ENCODE measurements at regions not wholly inside any gene's neighbourhood (a gene's known extent, or its start where the extent isn't known, plus 50 kb on each side); places are given as distances from the start of the nearest gene placed in this dataset.
"Not testable (repeated sequence)": the region's sequence is repeated elsewhere in the genome, so short reads cannot be mapped to it uniquely, and the experiment has no call there.

GRCh38 chr4:59536428-59536827, 1663.7 kb upstream of the ADGRL3 start:
- TF ChIP-seq CTCF (IDR thresholded peaks at IDR 0.05) (no peak), POLR2A (IDR thresholded peaks at IDR 0.05) (no peak)
- intact Hi-C loops (cut with DNase I; ENCODE audit: low total_unique reads), result no loop called here
- WGBS, 2 donors, result 82 to 83% methylated on average over 3 of the region's 3 CpGs
- DNase-seq (ENCODE audit: low spot score in 2 of 2), result no peak
- no peak overlapping the region for H3K4me3 ChIP-seq (ENCODE audit: low read depth, poor library complexity, severe bottlenecking)

- H3K4me3 ChIP-seq (ENCODE audit: low read depth, poor library complexity, severe bottlenecking), result no peak overlapping the region
- TF ChIP-seq CTCF (IDR thresholded peaks at IDR 0.05), result no peak
- TF ChIP-seq POLR2A (IDR thresholded peaks at IDR 0.05), result no peak
- no peak for DNase-seq (ENCODE audit: low spot score in 2 of 2)
- intact Hi-C loops (cut with DNase I; ENCODE audit: low total_unique reads), result no loop called here
- WGBS, 2 donors, result 53 to 63% methylated on average over 2 of the region's 2 CpGs
These were observed 1662.8 kb upstream of the ADGRL3 start for GRCh38 chr4:59537246-59537886.

- TF ChIP-seq CTCF (IDR thresholded peaks at IDR 0.05) (no peak), POLR2A (IDR thresholded peaks at IDR 0.05) (no peak)
- 90 to 93% methylated on average over 4 of the region's 4 CpGs for WGBS, 2 donors
- intact Hi-C loops (cut with DNase I; ENCODE audit: low total_unique reads), result no loop called here
- no peak overlapping the region for H3K4me3 ChIP-seq (ENCODE audit: low read depth, poor library complexity, severe bottlenecking)
- no peak for DNase-seq (ENCODE audit: low spot score in 2 of 2)
These were observed 1660.7 kb upstream of the ADGRL3 start for GRCh38 chr4:59539401-59539800.

GRCh38 chr4:59540311-59540710, 1659.8 kb upstream of the ADGRL3 start:
- DNase-seq (ENCODE audit: low spot score in 2 of 2), result no peak
- WGBS, 2 donors, result 75 to 79% methylated on average over 2 of the region's 2 CpGs
- intact Hi-C loops (cut with DNase I; ENCODE audit: low total_unique reads), result no loop called here
- H3K4me3 ChIP-seq (ENCODE audit: low read depth, poor library complexity, severe bottlenecking), result no peak overlapping the region
- TF ChIP-seq CTCF (IDR thresholded peaks at IDR 0.05) (no peak), POLR2A (IDR thresholded peaks at IDR 0.05) (no peak)

- intact Hi-C loops (cut with DNase I; ENCODE audit: low total_unique reads), result no loop called here
- DNase-seq (ENCODE audit: low spot score in 2 of 2), result no peak
- WGBS, 2 donors, result 24 to 33% methylated on average over 2 of the region's 2 CpGs
- TF ChIP-seq CTCF (IDR thresholded peaks at IDR 0.05), result no peak
- no peak for TF ChIP-seq POLR2A (IDR thresholded peaks at IDR 0.05)
- no peak overlapping the region for H3K4me3 ChIP-seq (ENCODE audit: low read depth, poor library complexity, severe bottlenecking)
These were observed 1646.9 kb upstream of the ADGRL3 start for GRCh38 chr4:59553063-59553720.

- no peak overlapping the region for H3K4me3 ChIP-seq (ENCODE audit: low read depth, poor library complexity, severe bottlenecking)
- WGBS, 2 donors, result 38 to 44% methylated on average over 2 of the region's 2 CpGs
- intact Hi-C loops (cut with DNase I; ENCODE audit: low total_unique reads), result no loop called here
- no peak for TF ChIP-seq CTCF (IDR thresholded peaks at IDR 0.05)
- no peak for TF ChIP-seq POLR2A (IDR thresholded peaks at IDR 0.05)
- DNase-seq (ENCODE audit: low spot score in 2 of 2), result no peak
These were observed 1646.4 kb upstream of the ADGRL3 start for GRCh38 chr4:59553721-59554091.

- WGBS, 2 donors, result 81 to 84% methylated on average over 2 of the region's 2 CpGs
- intact Hi-C loops (cut with DNase I; ENCODE audit: low total_unique reads); DNase-seq (ENCODE audit: low spot score in 2 of 2); H3K4me3 ChIP-seq (ENCODE audit: low read depth, poor library complexity, severe bottlenecking): not testable (repeated sequence)
These were observed 1643.9 kb upstream of the ADGRL3 start for GRCh38 chr4:59556191-59556590.

- intact Hi-C loops (cut with DNase I; ENCODE audit: low total_unique reads); DNase-seq (ENCODE audit: low spot score in 2 of 2); H3K4me3 ChIP-seq (ENCODE audit: low read depth, poor library complexity, severe bottlenecking): not testable (repeated sequence)
- 74 to 80% methylated on average over 9 of the region's 9 CpGs for WGBS, 2 donors
These were observed 1639.9 kb upstream of the ADGRL3 start for GRCh38 chr4:59560141-59560648.

All from lower leg skin (tissue), 4 donors.